Fibroblast of villous mesenchyme (primary cell): ENCODE measurements at regions not wholly inside any gene's neighbourhood (a gene's known extent, or its start where the extent isn't known, plus 50 kb on each side); places are given as distances from the start of the nearest gene placed in this dataset.
"Not testable (repeated sequence)": the region's sequence is repeated elsewhere in the genome, so short reads cannot be mapped to it uniquely, and the experiment has no call there.

Source experiments
- DNase-seq: peaks from one replicate; pipeline ENCODE4 v3.0.0-alpha.2; 2010; ENCODE audit warnings: low read depth
- H3K4me3 ChIP-seq: 2 replicates; pipeline ENCODE4 v1.5.1; 2011; ENCODE audit warnings: low read depth, mild to moderate bottlenecking, low read length
- TF ChIP-seq, protein P1 (sequence below): IDR thresholded peaks from 2 replicates; pipeline ENCODE4 v1.5.1; 2012; ENCODE audit warnings: low read depth, mild to moderate bottlenecking, low read length; ENCODE audit not compliant: insufficient read depth

GRCh38 chr2:3037196-3038194, 340.1 kb downstream of the EIPR1 start:
- no peak for DNase-seq
- TF ChIP-seq, protein P1, sequence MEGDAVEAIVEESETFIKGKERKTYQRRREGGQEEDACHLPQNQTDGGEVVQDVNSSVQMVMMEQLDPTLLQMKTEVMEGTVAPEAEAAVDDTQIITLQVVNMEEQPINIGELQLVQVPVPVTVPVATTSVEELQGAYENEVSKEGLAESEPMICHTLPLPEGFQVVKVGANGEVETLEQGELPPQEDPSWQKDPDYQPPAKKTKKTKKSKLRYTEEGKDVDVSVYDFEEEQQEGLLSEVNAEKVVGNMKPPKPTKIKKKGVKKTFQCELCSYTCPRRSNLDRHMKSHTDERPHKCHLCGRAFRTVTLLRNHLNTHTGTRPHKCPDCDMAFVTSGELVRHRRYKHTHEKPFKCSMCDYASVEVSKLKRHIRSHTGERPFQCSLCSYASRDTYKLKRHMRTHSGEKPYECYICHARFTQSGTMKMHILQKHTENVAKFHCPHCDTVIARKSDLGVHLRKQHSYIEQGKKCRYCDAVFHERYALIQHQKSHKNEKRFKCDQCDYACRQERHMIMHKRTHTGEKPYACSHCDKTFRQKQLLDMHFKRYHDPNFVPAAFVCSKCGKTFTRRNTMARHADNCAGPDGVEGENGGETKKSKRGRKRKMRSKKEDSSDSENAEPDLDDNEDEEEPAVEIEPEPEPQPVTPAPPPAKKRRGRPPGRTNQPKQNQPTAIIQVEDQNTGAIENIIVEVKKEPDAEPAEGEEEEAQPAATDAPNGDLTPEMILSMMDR = no peak
- no peak overlapping the region for H3K4me3 ChIP-seq

DNA sequence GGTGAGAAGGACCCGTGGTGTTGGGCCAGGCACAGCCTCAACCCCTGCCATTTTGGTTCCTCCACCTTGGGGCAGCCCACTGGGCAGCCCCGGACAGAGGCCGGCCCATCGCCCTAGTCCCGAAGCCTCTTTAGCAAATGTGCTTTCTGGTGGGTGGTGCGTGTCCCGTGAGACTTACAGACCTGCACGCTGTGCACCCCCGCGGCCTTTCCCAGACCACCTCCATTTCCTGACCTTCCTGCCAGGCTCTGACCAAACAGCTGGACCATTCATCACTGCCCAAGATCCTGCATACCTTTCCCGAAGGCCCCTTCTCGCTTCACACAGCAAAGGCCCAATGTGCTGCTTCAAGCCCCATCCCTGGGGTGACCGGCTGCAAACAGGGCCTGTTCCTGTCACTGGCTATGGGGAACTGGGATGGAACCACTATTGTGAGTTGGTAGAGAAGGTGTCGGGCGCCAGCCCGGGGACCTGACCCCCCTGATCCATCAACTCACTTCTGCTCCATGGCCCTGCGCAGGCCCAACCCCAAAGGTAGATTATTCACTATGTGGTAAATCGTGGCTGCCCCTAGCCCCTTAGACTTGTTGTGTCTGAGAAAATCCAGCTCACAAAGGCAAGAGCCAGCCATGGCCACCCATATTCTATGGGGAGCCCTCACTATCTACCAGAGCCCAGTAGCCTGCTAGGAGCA, 341.0 kb downstream of the EIPR1 start:
- TF ChIP-seq, protein P1 = no peak
- no peak overlapping the region for H3K4me3 ChIP-seq
- no peak for DNase-seq

- TF ChIP-seq, protein P1 = no peak
- DNase-seq = no peak
- no peak overlapping the region for H3K4me3 ChIP-seq
Observed at GRCh38 chr2:3035385-3036050, 342.1 kb downstream of the EIPR1 start.

DNA sequence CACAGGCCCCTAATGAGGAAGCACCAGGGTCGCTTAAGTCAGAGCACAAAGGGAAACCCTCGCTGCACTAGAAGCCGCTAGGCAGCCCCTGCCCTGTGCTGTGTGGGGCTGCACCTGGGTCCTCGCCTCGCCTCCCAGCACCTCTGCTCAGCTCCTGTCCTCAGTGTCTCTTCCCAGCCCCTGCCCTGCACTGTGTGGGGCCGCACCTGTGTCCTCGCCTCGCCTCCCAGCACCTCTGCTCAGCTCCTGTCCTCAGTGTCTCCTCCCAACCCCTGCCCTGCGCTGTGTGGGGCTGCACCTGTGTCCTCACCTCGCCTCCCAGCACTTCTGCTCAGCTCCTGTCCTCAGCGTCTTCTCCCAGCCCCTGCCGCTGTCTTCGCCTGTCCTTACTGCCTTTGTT, 342.8 kb downstream of the EIPR1 start:
- TF ChIP-seq, protein P1 = no peak
- no peak overlapping the region for H3K4me3 ChIP-seq
- DNase-seq = no peak

DNA sequence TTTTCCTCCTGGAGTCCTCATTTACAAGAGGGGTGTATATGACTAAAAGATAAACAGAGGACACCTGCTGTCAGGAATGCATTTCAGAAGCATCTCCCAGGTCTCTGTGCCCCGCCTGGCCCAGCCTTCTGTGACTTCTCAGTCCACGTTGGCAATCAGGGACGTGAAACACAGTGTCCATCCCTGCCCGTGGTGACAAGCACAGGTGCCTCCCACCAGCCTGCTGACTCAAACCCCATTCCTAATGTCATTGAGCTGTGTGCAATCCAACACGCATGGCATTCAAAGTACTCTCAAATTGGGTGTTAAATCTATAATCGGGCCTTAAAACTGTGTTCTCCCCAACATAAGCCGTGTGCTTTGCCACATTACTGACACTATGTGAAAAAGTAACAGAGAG, 343.2 kb downstream of the EIPR1 start:
- TF ChIP-seq, protein P1 = no peak
- DNase-seq = no peak
- H3K4me3 ChIP-seq = no peak overlapping the region

- TF ChIP-seq, protein P1 = no peak
- DNase-seq = no peak
- no peak overlapping the region for H3K4me3 ChIP-seq
Observed at GRCh38 chr2:3033315-3033714, 344.3 kb downstream of the EIPR1 start.

- H3K4me3 ChIP-seq, DNase-seq: not testable (repeated sequence)
Observed at GRCh38 chr2:3030791-3031190, 346.8 kb downstream of the EIPR1 start.
